Natural killer cell (primary cell): ENCODE measurements at regions not wholly inside any gene's neighbourhood (a gene's known extent, or its start where the extent isn't known, plus 50 kb on each side); places are given as distances from the start of the nearest gene placed in this dataset.

Experiments
- ATAC-seq, 3 donors: fragments of 150-1000 bp in 2 of 3; fragments of 200-7000 bp in 1 of 3; cut with Tn5 transposase; 1 replicate in 1 of 3; 2 replicates in 2 of 3; pipeline ENCODE4 v1.10.0; 2021; ENCODE audit warnings: mild to moderate bottlenecking in 2 of 3, moderate library complexity in 2 of 3
- DNase-seq, 2 donors: peaks; one replicate each; pipeline versions ENCODE4 v3.0.0 to v3.0.0-alpha.2; 2013 to 2021; ENCODE audit warnings: mixed read lengths in 1 of 2
- H3K27ac ChIP-seq: one replicate; pipeline ENCODE4 v1.5.1; 2013; ENCODE audit warnings: mild to moderate bottlenecking, low read length
- H3K27me3 ChIP-seq: one replicate; pipeline ENCODE4 v1.6.1; 2013; ENCODE audit warnings: low read length; ENCODE audit not compliant: control insufficient read depth, insufficient read depth
- H3K36me3 ChIP-seq: one replicate; pipeline ENCODE4 v1.6.1; 2013; ENCODE audit warnings: low read length; ENCODE audit not compliant: control insufficient read depth, insufficient read depth
- H3K4me1 ChIP-seq: one replicate; pipeline ENCODE4 v1.6.1; 2013; ENCODE audit warnings: low read length; ENCODE audit not compliant: control insufficient read depth, insufficient read depth
- H3K4me3 ChIP-seq: one replicate; pipeline ENCODE4 v1.5.1; 2013; ENCODE audit warnings: low read length
- H3K9me3 ChIP-seq: one replicate; pipeline ENCODE4 v1.6.1; 2013; ENCODE audit warnings: low read length; ENCODE audit not compliant: control insufficient read depth, insufficient read depth
- H3K27ac Mint-ChIP-seq, 2 donors: one replicate each; pipeline ENCODE4 v1.8.0; 2022; ENCODE audit warnings: mild to moderate bottlenecking in 2 of 2, mixed read lengths in 2 of 2, moderate library complexity in 1 of 2
- H3K27me3 Mint-ChIP-seq, 2 donors: one replicate each; pipeline ENCODE4 v1.8.0; 2022; ENCODE audit warnings: low read depth in 2 of 2, mixed read lengths in 2 of 2
- H3K36me3 Mint-ChIP-seq: one replicate; pipeline ENCODE4 v1.8.0; 2022; ENCODE audit warnings: mixed read lengths
- H3K4me1 Mint-ChIP-seq, 2 donors: one replicate each; pipeline ENCODE4 v1.8.0; 2022; ENCODE audit warnings: mixed read lengths in 2 of 2
- H3K4me3 Mint-ChIP-seq: one replicate; pipeline ENCODE4 v1.8.0; 2022; ENCODE audit warnings: mild to moderate bottlenecking, moderate library complexity, mixed read lengths
- H3K9me3 Mint-ChIP-seq, 2 donors: one replicate each; pipeline ENCODE4 v1.8.0; 2022; ENCODE audit warnings: mixed read lengths in 2 of 2
- CTCF ChIP-seq: fragments of 200-600 bp; IDR thresholded peaks from one replicate; pipeline ENCODE4 v1.8.0; 2022; ENCODE audit warnings: antibody characterized with exemption
- WGBS: methylation state at CpG from one replicate; pipeline ENCODE4 v1.1.7; 2013; ENCODE audit warnings: missing lambda C conversion rate; ENCODE audit not compliant: insufficient coverage; 5-methylcytosine and 5-hydroxymethylcytosine counted together
- intact Hi-C: fragments of 100-400 bp; cut with micrococcal nuclease; formaldehyde crosslinking; loops from one replicate; pipeline ENCODE4 v1.14.2; 2022

GRCh38 chr12:115700081-115700480, 577.4 kb downstream of the MED13L start:
- no peak for ATAC-seq
- DNase-seq, result no peak
- peaks cover 0 to 6% of the 10 kb centered on the region in 2 donors for H3K9me3 Mint-ChIP-seq

GRCh38 chr12:115698257-115698656, 579.2 kb downstream of the MED13L start:
- no peaks in the 10 kb centered on the region for H3K27me3 ChIP-seq
- TF ChIP-seq CTCF, result no peak
- no peaks in the 10 kb centered on the region for H3K36me3 Mint-ChIP-seq
- H3K4me3 Mint-ChIP-seq, result no peak overlapping the region
- H3K27me3 Mint-ChIP-seq, result no peaks in the 10 kb centered on the region
- H3K27ac Mint-ChIP-seq, result no peak overlapping the region
- intact Hi-C loops, result no loop called here
- H3K9me3 ChIP-seq, result no peaks in the 10 kb centered on the region
- no peaks in the 10 kb centered on the region for H3K36me3 ChIP-seq
- 89% methylated on average over 3 of the region's 3 CpGs for WGBS
- no peak overlapping the region for H3K4me3 ChIP-seq
- ATAC-seq (no peak), DNase-seq (no peak)
- peaks cover 0 to 8% of the 10 kb centered on the region in 2 donors for H3K9me3 Mint-ChIP-seq
- H3K27ac ChIP-seq, result no peak overlapping the region
- H3K4me1 Mint-ChIP-seq, result no peaks in the 10 kb centered on the region
- no peaks in the 10 kb centered on the region for H3K4me1 ChIP-seq

More at GRCh38 chr12:115700081-115700480, 577.4 kb downstream of the MED13L start:
- 88% methylated on average over 2 of the region's 2 CpGs for WGBS
- H3K4me3 ChIP-seq, result no peak overlapping the region
- H3K4me3 Mint-ChIP-seq, result no peak overlapping the region
- no peaks in the 10 kb centered on the region for H3K27me3 ChIP-seq
- H3K36me3 ChIP-seq, result no peaks in the 10 kb centered on the region
- no peaks in the 10 kb centered on the region for H3K4me1 ChIP-seq
- H3K27me3 Mint-ChIP-seq, result no peaks in the 10 kb centered on the region
- H3K27ac Mint-ChIP-seq, result no peak overlapping the region
- H3K9me3 ChIP-seq, result no peaks in the 10 kb centered on the region
- no peak overlapping the region for H3K27ac ChIP-seq
- no peak for TF ChIP-seq CTCF
- intact Hi-C loops, result no loop called here
- no peaks in the 10 kb centered on the region for H3K36me3 Mint-ChIP-seq
- H3K4me1 Mint-ChIP-seq, result no peaks in the 10 kb centered on the region

- no peak for TF ChIP-seq CTCF
- H3K27me3 Mint-ChIP-seq, result no peaks in the 10 kb centered on the region
- Histone ChIP-seq H3K36me3 (no peaks in the 10 kb centered on the region), H3K9me3 (no peaks in the 10 kb centered on the region), H3K4me3 (no peak overlapping the region), H3K27me3 (no peaks in the 10 kb centered on the region), H3K27ac (no peak overlapping the region), H3K4me1 (no peaks in the 10 kb centered on the region)
- no peaks in the 10 kb centered on the region for H3K36me3 Mint-ChIP-seq
- H3K4me1 Mint-ChIP-seq, result no peaks in the 10 kb centered on the region
- 41% methylated on average over 5 of the region's 5 CpGs for WGBS
- intact Hi-C loops, result no loop called here
- H3K27ac Mint-ChIP-seq, result no peak overlapping the region
- H3K9me3 Mint-ChIP-seq, result peaks cover 0 to 8% of the 10 kb centered on the region in 2 donors
- H3K4me3 Mint-ChIP-seq, result no peak overlapping the region
- ATAC-seq, result no peak
- DNase-seq, result no peak
These were observed 580.2 kb downstream of the MED13L start for GRCh38 chr12:115697340-115697739.

GRCh38 chr12:115694564-115694963, 582.9 kb downstream of the MED13L start:
- Histone ChIP-seq H3K4me3 (no peak overlapping the region), H3K36me3 (no peaks in the 10 kb centered on the region), H3K4me1 (no peaks in the 10 kb centered on the region), H3K9me3 (no peaks in the 10 kb centered on the region), H3K27me3 (no peaks in the 10 kb centered on the region), H3K27ac (no peak overlapping the region)
- DNase-seq (no peak), ATAC-seq (no peak)
- 61% methylated on average over 3 of the region's 3 CpGs for WGBS
- Mint-ChIP-seq H3K36me3 (no peaks in the 10 kb centered on the region), H3K4me3 (no peak overlapping the region), H3K4me1 (no peaks in the 10 kb centered on the region), H3K9me3 (peaks cover 0 to 4% of the 10 kb centered on the region in 2 donors), H3K27ac (no peak overlapping the region), H3K27me3 (no peaks in the 10 kb centered on the region)
- no peak for TF ChIP-seq CTCF
- intact Hi-C loops, result no loop called here
